ENCODE measurements at regions not wholly inside any gene's neighbourhood (a gene's known extent, or its start where the extent isn't known, plus 50 kb on each side); places are given as distances from the start of the nearest gene placed in this dataset.

- TF ChIP-seq POLR2A (IDR thresholded peaks at IDR 0.05) = no peak
- no peak for TF ChIP-seq CTCF (IDR thresholded peaks at IDR 0.05)
- no peak for TF ChIP-seq POLR2AphosphoS5 (IDR thresholded peaks at IDR 0.05)
- TF ChIP-seq EP300 (IDR thresholded peaks at IDR 0.05) = no peak
Measured at GRCh38 chr12:107571492-107571891, 114.1 kb upstream of the PWP1 start.
